ENCODE measurements at regions not wholly inside any gene's neighbourhood (a gene's known extent, or its start where the extent isn't known, plus 50 kb on each side); places are given as distances from the start of the nearest gene placed in this dataset.

DNA sequence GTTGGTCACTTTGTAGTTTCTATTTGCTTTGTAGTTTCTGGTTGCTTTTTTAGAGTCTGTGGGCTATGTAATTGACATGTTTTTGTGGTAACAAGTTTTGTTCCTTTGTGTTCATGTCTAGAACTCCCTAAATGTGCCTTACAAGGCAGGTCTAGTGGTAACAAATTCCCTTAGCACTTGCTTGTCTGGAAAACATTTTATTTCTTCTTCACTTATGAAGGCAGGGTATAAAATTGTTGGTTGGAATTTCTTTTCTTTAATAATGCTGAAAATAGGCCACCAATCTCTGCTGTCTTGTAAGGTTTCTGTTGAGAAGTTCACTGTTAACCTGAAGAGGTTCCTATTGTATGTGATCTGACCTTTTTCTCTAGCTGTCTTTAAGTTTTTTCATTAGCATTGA lies 383.6 kb downstream of the EPHA7 start:
- Histone ChIP-seq H3K4me1 (ENCODE audit: low read length) (peaks cover 5% of the 10 kb centered on the region), H4K20me1 (ENCODE audit: insufficient read depth, low read length) (no peaks in the 10 kb centered on the region), H3K4me2 (ENCODE audit: low read length) (no peak overlapping the region), H3K27ac (ENCODE audit: low read length) (no peak overlapping the region), H3K9ac (ENCODE audit: low read length) (no peak overlapping the region), H3K4me3 (ENCODE audit: low read length) (no peak overlapping the region), H3K79me2 (ENCODE audit: low read length) (no peaks in the 10 kb centered on the region), H3K9me3 (ENCODE audit: insufficient read depth, low read length) (no peaks in the 10 kb centered on the region), H3K36me3 (replicated peaks; ENCODE audit: low read depth, low read length) (no peaks in the 10 kb centered on the region), H2AFZ (ENCODE audit: low read depth, low read length) (no peak overlapping the region), H3K27me3 (ENCODE audit: low read depth, low read length) (no peaks in the 10 kb centered on the region)
- TF ChIP-seq, protein P1, sequence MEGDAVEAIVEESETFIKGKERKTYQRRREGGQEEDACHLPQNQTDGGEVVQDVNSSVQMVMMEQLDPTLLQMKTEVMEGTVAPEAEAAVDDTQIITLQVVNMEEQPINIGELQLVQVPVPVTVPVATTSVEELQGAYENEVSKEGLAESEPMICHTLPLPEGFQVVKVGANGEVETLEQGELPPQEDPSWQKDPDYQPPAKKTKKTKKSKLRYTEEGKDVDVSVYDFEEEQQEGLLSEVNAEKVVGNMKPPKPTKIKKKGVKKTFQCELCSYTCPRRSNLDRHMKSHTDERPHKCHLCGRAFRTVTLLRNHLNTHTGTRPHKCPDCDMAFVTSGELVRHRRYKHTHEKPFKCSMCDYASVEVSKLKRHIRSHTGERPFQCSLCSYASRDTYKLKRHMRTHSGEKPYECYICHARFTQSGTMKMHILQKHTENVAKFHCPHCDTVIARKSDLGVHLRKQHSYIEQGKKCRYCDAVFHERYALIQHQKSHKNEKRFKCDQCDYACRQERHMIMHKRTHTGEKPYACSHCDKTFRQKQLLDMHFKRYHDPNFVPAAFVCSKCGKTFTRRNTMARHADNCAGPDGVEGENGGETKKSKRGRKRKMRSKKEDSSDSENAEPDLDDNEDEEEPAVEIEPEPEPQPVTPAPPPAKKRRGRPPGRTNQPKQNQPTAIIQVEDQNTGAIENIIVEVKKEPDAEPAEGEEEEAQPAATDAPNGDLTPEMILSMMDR (IDR thresholded peaks at IDR 0.05; ENCODE audit: low read depth, low read length), result no peak
- TF ChIP-seq EZH2phosphoT487 (IDR thresholded peaks at IDR 0.05; ENCODE audit: low read depth), result no peak

DNA sequence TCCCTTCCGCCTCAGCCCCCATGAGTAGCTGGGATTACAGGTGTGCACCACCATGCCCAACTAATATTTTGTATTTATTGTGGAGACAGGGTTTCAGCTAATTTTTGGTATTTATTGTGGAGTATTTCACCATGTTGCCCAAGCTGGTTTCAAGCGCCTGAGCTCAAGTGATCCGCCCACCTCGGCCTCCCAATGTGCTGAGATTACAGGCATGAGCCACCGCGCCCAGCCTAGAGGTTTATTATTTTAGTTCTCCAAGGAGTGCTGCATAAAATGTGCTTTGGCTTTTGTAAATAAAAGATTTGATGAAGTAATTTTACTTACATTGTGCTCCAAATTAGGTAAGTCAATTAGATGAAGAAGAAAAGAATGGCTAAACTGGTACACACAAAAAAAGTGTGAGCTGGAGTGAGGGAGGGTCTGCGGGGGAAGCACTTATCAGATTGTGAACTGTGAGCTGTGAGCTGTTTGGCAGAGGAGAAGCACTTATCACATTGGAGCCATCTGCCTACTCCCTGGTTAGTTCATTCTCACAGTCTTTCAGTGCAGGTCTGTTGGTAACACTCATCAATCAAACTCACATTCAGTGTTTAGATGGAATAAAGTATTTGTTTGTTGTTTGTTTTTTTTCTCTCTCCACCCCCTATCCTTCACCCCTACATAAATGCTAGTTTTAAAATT lies 398.0 kb downstream of the EPHA7 start:
- no peak overlapping the region for H3K4me3 ChIP-seq (ENCODE audit: low read length)
- H3K27ac ChIP-seq (ENCODE audit: low read length), result no peak overlapping the region
- no peaks in the 10 kb centered on the region for H4K20me1 ChIP-seq (ENCODE audit: insufficient read depth, low read length)
- no peaks in the 10 kb centered on the region for H3K4me1 ChIP-seq (ENCODE audit: low read length)
- H3K4me2 ChIP-seq (ENCODE audit: low read length), result no peak overlapping the region
- no peak for TF ChIP-seq EZH2phosphoT487 (IDR thresholded peaks at IDR 0.05; ENCODE audit: low read depth)
- TF ChIP-seq, protein P1 (IDR thresholded peaks at IDR 0.05; ENCODE audit: low read depth, low read length), result no peak
- no peaks in the 10 kb centered on the region for H3K79me2 ChIP-seq (ENCODE audit: low read length)
- H3K9ac ChIP-seq (ENCODE audit: low read length), result no peak overlapping the region
- H2AFZ ChIP-seq (ENCODE audit: low read depth, low read length), result no peak overlapping the region
- H3K27me3 ChIP-seq (ENCODE audit: low read depth, low read length), result no peaks in the 10 kb centered on the region
- no peaks in the 10 kb centered on the region for H3K9me3 ChIP-seq (ENCODE audit: insufficient read depth, low read length)
- no peaks in the 10 kb centered on the region for H3K36me3 ChIP-seq (replicated peaks; ENCODE audit: low read depth, low read length)

DNA sequence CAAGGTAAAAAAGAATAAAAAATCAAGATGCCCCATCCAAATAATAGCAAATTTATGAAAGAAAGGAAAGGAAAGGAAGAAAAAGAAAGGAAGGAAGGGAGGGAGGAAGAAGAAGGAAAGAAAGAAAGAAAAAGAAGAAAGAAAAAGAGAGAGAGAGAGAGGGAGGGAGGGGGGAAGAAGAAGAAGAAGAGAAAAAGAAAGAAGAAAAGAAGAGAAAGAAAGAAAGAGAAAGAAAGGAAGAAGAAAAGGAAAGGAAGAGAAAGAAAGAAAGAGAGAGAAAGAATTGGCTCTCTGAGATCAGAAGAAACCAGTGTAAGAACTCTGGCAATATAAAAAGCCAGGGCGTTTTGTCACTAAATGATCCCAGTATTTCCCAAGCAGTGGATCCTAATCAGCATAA lies 401.7 kb downstream of the EPHA7 start:
- H3K4me1 ChIP-seq (ENCODE audit: low read length), result no peaks in the 10 kb centered on the region
- no peaks in the 10 kb centered on the region for H3K36me3 ChIP-seq (replicated peaks; ENCODE audit: low read depth, low read length)
- no peaks in the 10 kb centered on the region for H3K9me3 ChIP-seq (ENCODE audit: insufficient read depth, low read length)
- TF ChIP-seq, protein P1 (IDR thresholded peaks at IDR 0.05; ENCODE audit: low read depth, low read length), result no peak
- TF ChIP-seq EZH2phosphoT487 (IDR thresholded peaks at IDR 0.05; ENCODE audit: low read depth), result no peak
- no peak overlapping the region for H3K9ac ChIP-seq (ENCODE audit: low read length)
- no peak overlapping the region for H3K4me2 ChIP-seq (ENCODE audit: low read length)
- H3K79me2 ChIP-seq (ENCODE audit: low read length), result no peaks in the 10 kb centered on the region
- no peaks in the 10 kb centered on the region for H4K20me1 ChIP-seq (ENCODE audit: insufficient read depth, low read length)
- no peak overlapping the region for H3K4me3 ChIP-seq (ENCODE audit: low read length)
- H2AFZ ChIP-seq (ENCODE audit: low read depth, low read length), result no peak overlapping the region
- H3K27me3 ChIP-seq (ENCODE audit: low read depth, low read length), result no peaks in the 10 kb centered on the region
- H3K27ac ChIP-seq (ENCODE audit: low read length), result no peak overlapping the region

DNA sequence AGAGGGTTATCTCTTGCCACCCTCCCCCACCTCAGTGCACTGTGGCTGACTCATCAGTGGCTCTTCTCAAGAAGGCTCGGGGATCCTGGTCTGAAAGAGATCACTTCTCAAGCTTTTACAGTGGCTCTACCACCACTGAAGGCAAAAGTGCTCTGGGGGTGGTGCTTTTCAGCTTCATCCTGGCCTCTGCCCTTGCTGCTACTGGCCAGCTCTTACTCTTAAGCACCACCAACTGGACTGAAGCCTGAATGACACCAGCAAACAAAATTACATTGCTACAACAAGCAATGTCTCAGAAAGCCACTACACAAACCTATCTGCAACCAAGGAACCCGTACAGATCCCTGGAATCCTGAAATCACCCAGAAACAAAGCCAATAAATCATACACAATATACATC lies 402.1 kb downstream of the EPHA7 start:
- Histone ChIP-seq H2AFZ (ENCODE audit: low read depth, low read length) (no peak overlapping the region), H3K79me2 (ENCODE audit: low read length) (no peaks in the 10 kb centered on the region), H3K27ac (ENCODE audit: low read length) (no peak overlapping the region), H3K4me1 (ENCODE audit: low read length) (no peaks in the 10 kb centered on the region), H3K9ac (ENCODE audit: low read length) (no peak overlapping the region), H3K27me3 (ENCODE audit: low read depth, low read length) (no peaks in the 10 kb centered on the region), H3K4me3 (ENCODE audit: low read length) (no peak overlapping the region), H3K36me3 (replicated peaks; ENCODE audit: low read depth, low read length) (no peaks in the 10 kb centered on the region), H3K4me2 (ENCODE audit: low read length) (no peak overlapping the region), H4K20me1 (ENCODE audit: insufficient read depth, low read length) (no peaks in the 10 kb centered on the region), H3K9me3 (ENCODE audit: insufficient read depth, low read length) (no peaks in the 10 kb centered on the region)
- TF ChIP-seq EZH2phosphoT487 (IDR thresholded peaks at IDR 0.05; ENCODE audit: low read depth), result no peak
- TF ChIP-seq, protein P1 (IDR thresholded peaks at IDR 0.05; ENCODE audit: low read depth, low read length), result no peak

Data from OCI-LY3 (cell line).